Epithelial cell of esophagus (primary cell): ENCODE measurements at regions not wholly inside any gene's neighbourhood (a gene's known extent, or its start where the extent isn't known, plus 50 kb on each side); places are given as distances from the start of the nearest gene placed in this dataset.

Source experiments
- DNase-seq: peaks from one replicate; pipeline ENCODE4 v3.0.0; 2010; ENCODE audit warnings: low read depth
- H3K4me3 ChIP-seq: 2 replicates; pipeline ENCODE4 v1.5.1; 2011; ENCODE audit warnings: mild to moderate bottlenecking, low read length, control low read depth
- TF ChIP-seq, protein P1 (sequence below): IDR thresholded peaks from 2 replicates; pipeline ENCODE4 v1.5.1; 2011; ENCODE audit warnings: low read depth, mild to moderate bottlenecking, low read length, control low read depth, inconsistent platforms; ENCODE audit not compliant: insufficient read depth; ENCODE audit errors: missing control alignments

GRCh38 chr3:148477375-148477774 is 220.3 kb upstream of the AGTR1 start:
- no peak for DNase-seq
- TF ChIP-seq, protein P1, sequence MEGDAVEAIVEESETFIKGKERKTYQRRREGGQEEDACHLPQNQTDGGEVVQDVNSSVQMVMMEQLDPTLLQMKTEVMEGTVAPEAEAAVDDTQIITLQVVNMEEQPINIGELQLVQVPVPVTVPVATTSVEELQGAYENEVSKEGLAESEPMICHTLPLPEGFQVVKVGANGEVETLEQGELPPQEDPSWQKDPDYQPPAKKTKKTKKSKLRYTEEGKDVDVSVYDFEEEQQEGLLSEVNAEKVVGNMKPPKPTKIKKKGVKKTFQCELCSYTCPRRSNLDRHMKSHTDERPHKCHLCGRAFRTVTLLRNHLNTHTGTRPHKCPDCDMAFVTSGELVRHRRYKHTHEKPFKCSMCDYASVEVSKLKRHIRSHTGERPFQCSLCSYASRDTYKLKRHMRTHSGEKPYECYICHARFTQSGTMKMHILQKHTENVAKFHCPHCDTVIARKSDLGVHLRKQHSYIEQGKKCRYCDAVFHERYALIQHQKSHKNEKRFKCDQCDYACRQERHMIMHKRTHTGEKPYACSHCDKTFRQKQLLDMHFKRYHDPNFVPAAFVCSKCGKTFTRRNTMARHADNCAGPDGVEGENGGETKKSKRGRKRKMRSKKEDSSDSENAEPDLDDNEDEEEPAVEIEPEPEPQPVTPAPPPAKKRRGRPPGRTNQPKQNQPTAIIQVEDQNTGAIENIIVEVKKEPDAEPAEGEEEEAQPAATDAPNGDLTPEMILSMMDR, result no peak
- H3K4me3 ChIP-seq, result no peak overlapping the region

DNA sequence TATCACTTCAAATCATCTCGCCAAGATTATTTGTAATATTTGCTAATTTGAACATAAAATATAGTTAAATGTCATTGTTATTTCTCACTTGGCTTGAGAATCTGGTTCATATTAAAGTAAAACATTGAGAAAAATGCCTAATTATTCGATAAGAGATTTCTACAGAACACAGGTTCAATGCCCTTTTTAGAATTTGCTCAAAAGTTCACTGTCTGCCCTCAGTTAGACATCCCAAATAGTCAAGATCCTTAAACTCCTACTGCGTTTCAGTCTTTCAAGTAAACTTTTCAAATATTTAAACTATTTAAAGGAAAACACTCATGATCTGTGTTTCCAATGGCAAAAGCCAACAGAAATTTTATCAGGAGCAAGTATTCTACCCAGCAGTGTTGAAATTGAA is 204.1 kb upstream of the AGTR1 start:
- TF ChIP-seq, protein P1, result no peak
- DNase-seq, result no peak

DNA sequence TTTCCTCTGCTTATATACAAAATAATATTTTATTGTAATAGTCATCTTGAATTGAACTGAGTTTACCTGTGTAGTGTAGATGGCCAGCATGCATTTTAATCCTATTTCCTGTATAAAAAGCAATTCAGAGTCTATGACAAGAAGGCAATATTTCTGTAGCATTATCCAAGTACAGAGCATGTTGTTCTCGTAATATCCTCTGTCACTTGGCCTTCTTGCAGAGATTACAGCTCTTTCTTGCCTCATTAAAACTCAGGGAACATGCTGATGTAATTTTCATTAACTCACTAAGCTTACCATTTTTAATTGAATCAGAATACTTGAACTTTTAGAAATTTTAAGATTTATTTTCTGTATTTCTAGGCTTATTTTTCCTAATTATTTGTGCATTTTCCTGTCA is 203.3 kb upstream of the AGTR1 start:
- no peak overlapping the region for H3K4me3 ChIP-seq
- TF ChIP-seq, protein P1, result no peak
- DNase-seq, result no peak

More for the DNA sequence above, 204.1 kb upstream of the AGTR1 start:
- H3K4me3 ChIP-seq, result no peak overlapping the region

DNA sequence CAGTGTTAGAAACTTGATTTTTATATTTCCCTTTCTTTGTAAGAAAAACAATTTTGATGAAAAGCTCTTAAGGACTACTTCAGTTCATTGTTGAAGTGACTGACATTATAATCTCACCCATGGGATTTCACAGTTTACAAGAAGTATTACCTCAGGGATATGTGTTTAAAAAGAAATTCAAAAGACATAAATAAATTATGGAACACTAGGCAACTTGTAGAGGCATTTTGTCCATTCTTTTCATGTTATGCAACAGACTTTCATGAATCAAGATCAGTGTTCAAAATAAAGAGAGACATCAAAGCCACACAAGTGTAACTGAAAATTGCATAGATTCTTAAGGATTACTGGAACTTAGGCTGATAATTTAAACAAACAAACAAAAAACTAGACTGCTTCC is 196.8 kb upstream of the AGTR1 start:
- H3K4me3 ChIP-seq, result no peak overlapping the region
- no peak for DNase-seq

DNA sequence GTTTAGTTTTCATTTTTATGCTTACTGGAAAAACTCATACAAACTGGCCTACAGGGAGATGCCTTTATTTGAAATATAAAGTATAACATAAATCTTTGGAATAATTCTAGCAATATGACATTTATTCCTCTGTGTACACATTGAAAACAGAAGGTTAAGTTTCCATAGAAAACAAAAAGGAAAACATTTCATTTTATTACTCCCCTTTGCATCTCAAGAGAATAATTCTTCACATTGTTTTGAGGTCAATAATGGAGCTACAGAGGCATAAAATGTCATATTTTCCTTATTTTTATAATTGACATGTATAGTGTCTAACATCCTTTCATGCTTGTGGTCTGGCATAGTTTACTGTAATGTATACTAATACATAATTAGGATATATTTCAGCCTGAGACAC is 187.6 kb upstream of the AGTR1 start:
- TF ChIP-seq, protein P1, result no peak
- H3K4me3 ChIP-seq, result no peak overlapping the region
- no peak for DNase-seq

More for the DNA sequence above, 196.8 kb upstream of the AGTR1 start:
- TF ChIP-seq, protein P1, result no peak

DNA sequence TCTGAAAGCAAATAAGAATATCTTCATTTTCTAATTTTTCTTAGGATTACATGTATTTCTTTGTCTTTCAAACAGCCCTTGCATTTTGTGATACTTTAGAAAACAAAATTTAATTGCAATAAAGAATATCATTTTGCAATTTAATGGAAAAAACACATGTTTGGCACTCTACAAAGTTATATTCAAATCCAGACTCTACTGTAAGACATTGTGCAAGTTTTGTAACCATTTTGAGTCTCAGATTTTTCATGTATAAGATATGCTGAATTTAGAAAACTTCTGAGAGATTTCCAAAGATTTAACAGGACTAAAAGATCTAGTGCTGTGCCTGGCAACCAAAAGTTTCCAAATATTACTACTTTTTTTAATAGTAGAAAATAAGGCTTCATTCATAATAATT is 187.1 kb upstream of the AGTR1 start:
- H3K4me3 ChIP-seq, result no peak overlapping the region
- no peak for DNase-seq
- TF ChIP-seq, protein P1, result no peak

- TF ChIP-seq, protein P1, result no peak
- DNase-seq, result no peak
- H3K4me3 ChIP-seq, result no peak overlapping the region
These were observed 185.1 kb upstream of the AGTR1 start for GRCh38 chr3:148512648-148513047.
